ENCODE measurements at regions not wholly inside any gene's neighbourhood (a gene's known extent, or its start where the extent isn't known, plus 50 kb on each side); places are given as distances from the start of the nearest gene placed in this dataset.

DNA sequence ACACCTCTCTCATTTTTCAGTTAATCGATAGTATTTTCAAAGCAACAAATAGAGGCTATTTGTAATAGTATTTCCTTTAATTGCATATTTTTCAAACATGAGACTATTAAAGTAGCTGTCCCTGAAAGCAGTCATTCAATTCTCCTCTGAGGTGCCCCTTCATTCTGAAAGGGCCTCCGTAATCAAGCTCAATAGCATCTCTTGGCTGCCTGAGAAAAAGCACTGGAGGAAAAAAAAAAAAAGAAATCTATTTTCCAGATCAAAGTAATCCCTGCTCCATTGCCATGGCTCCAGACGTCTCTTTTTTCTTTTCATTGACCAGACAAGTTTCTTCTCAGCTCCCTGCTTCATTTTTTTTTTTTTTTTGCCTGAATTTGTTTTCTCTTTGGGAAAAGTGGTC is 154.5 kb upstream of the BLID start:
- Histone ChIP-seq H3K27me3 (ENCODE audit: control insufficient read depth in 1 of 2, insufficient read depth in 2 of 2, low read length in 2 of 2) (no peaks in the 10 kb centered on the region), H3K27ac (ENCODE audit: low read depth, low read length) (no peak overlapping the region), H3K4me1 (ENCODE audit: control insufficient read depth in 1 of 2, insufficient read depth in 2 of 2, low read length in 2 of 2) (no peaks in the 10 kb centered on the region)

DNA sequence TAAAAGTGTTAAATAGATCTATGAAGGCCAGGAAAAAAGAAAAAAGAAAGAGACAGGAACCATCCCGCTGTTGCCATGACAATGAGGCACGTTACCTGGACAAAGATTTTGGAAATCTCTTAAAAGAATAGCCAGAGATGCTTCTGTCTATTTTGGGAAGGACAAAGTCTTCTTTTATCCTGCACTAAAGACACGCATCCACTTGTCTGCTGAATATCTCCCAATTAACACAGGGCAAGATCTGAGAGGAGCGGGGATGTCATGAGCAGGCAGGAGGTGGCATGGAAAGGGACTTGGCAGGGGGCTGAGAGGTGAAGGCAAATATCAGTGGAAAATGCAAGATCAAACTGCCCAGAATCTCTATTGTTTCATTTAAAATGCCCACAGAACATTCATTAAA is 153.8 kb upstream of the BLID start:
- no peaks in the 10 kb centered on the region for H3K9me3 ChIP-seq (ENCODE audit: control insufficient read depth in 1 of 2, low read length in 2 of 2)
- H3K27ac ChIP-seq (ENCODE audit: low read depth, low read length), result no peak overlapping the region
- H3K36me3 ChIP-seq (ENCODE audit: control insufficient read depth in 1 of 2, insufficient read depth in 2 of 2, low read length in 2 of 2), result no peaks in the 10 kb centered on the region
- H3K4me3 ChIP-seq (ENCODE audit: low read depth in 1 of 2, low read length in 2 of 2), result no peak overlapping the region
- H3K9ac ChIP-seq (ENCODE audit: low read depth in 1 of 2, low read length in 2 of 2), result no peak overlapping the region
- H3K27me3 ChIP-seq (ENCODE audit: control insufficient read depth in 1 of 2, insufficient read depth in 2 of 2, low read length in 2 of 2), result no peaks in the 10 kb centered on the region
- H3K4me1 ChIP-seq (ENCODE audit: control insufficient read depth in 1 of 2, insufficient read depth in 2 of 2, low read length in 2 of 2), result no peaks in the 10 kb centered on the region

More for the DNA sequence above, 154.5 kb upstream of the BLID start:
- no peak overlapping the region for H3K4me3 ChIP-seq (ENCODE audit: low read depth in 1 of 2, low read length in 2 of 2)
- no peaks in the 10 kb centered on the region for H3K36me3 ChIP-seq (ENCODE audit: control insufficient read depth in 1 of 2, insufficient read depth in 2 of 2, low read length in 2 of 2)
- H3K9me3 ChIP-seq (ENCODE audit: control insufficient read depth in 1 of 2, low read length in 2 of 2), result no peaks in the 10 kb centered on the region
- H3K9ac ChIP-seq (ENCODE audit: low read depth in 1 of 2, low read length in 2 of 2), result no peak overlapping the region

DNA sequence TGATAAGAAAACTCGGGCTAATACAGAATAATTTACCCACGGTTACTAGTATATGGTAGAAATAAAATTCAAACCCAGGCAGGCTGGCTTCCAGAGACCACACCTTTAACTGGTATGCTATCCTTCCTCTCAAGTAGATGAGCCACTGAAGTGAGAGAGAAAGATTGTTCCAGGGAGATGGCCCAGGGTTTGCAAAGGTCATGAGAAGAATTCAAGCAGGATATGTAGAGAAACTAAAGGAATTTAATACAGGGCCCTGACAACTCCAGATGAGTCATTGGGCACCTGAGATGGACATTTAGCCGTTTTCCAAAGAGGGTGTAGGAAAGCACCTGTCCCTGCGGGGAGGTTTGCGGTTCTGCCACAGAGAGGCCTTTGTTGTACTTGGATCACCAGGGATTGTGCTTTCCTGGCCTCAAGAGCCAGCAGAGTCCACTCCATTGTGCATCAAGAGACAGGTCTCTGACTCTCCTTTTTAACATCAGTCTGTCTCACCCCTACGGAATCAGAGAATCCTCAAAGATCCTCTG is 152.7 kb upstream of the BLID start:
- no peak overlapping the region for H3K4me3 ChIP-seq (ENCODE audit: low read depth in 1 of 2, low read length in 2 of 2)
- no peaks in the 10 kb centered on the region for H3K36me3 ChIP-seq (ENCODE audit: control insufficient read depth in 1 of 2, insufficient read depth in 2 of 2, low read length in 2 of 2)
- H3K9me3 ChIP-seq (ENCODE audit: control insufficient read depth in 1 of 2, low read length in 2 of 2), result no peaks in the 10 kb centered on the region
- H3K27me3 ChIP-seq (ENCODE audit: control insufficient read depth in 1 of 2, insufficient read depth in 2 of 2, low read length in 2 of 2), result no peaks in the 10 kb centered on the region
- no peaks in the 10 kb centered on the region for H3K4me1 ChIP-seq (ENCODE audit: control insufficient read depth in 1 of 2, insufficient read depth in 2 of 2, low read length in 2 of 2)
- H3K27ac ChIP-seq (ENCODE audit: low read depth, low read length), result no peak overlapping the region
- no peak overlapping the region for H3K9ac ChIP-seq (ENCODE audit: low read depth in 1 of 2, low read length in 2 of 2)

DNA sequence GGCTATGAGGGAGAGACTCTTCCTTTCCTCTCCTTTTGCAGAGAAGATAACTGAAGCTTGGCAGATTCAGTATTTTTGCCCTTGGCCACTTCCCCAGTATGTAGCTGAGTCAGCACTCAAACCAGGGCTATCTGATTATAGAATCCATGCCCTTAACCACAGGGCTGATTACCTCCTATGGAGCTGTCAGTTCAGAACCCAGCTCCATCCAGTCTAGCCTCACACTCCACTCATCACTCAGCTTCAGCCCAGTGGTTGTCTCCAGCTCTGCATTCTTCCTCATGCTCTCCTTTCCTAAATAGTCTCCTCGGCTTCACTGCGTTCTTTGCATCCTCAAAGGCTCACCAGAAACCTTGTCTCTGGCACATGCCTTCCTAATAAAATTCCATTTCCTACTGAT is 151.6 kb upstream of the BLID start:
- H3K9ac ChIP-seq (ENCODE audit: low read depth in 1 of 2, low read length in 2 of 2), result no peak overlapping the region
- H3K27ac ChIP-seq (ENCODE audit: low read depth, low read length), result no peak overlapping the region
- H3K9me3 ChIP-seq (ENCODE audit: control insufficient read depth in 1 of 2, low read length in 2 of 2), result no peaks in the 10 kb centered on the region
- no peaks in the 10 kb centered on the region for H3K4me1 ChIP-seq (ENCODE audit: control insufficient read depth in 1 of 2, insufficient read depth in 2 of 2, low read length in 2 of 2)
- no peak overlapping the region for H3K4me3 ChIP-seq (ENCODE audit: low read depth in 1 of 2, low read length in 2 of 2)
- no peaks in the 10 kb centered on the region for H3K27me3 ChIP-seq (ENCODE audit: control insufficient read depth in 1 of 2, insufficient read depth in 2 of 2, low read length in 2 of 2)
- no peaks in the 10 kb centered on the region for H3K36me3 ChIP-seq (ENCODE audit: control insufficient read depth in 1 of 2, insufficient read depth in 2 of 2, low read length in 2 of 2)

DNA sequence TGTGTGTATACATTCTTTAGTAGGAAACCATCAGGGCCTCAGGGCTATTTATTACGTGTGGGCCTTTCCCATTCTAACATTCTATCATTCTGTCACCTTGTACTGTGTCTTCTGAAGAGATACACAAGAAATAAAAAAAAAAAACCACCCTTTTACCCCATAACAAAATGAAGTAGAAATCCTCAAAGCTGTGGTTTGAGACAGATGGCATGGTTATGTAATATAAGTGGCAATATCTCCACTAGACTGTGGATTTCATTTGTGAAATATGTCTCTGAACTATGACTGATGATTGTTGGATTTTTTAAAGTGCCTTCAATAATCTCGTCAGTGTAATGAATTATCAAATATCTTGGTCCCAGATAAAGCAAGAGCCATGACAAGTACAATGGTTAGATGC is 150.0 kb upstream of the BLID start:
- no peaks in the 10 kb centered on the region for H3K9me3 ChIP-seq (ENCODE audit: control insufficient read depth in 1 of 2, low read length in 2 of 2)
- H3K27ac ChIP-seq (ENCODE audit: low read depth, low read length), result no peak overlapping the region
- no peak overlapping the region for H3K4me3 ChIP-seq (ENCODE audit: low read depth in 1 of 2, low read length in 2 of 2)
- H3K4me1 ChIP-seq (ENCODE audit: control insufficient read depth in 1 of 2, insufficient read depth in 2 of 2, low read length in 2 of 2), result no peaks in the 10 kb centered on the region
- no peaks in the 10 kb centered on the region for H3K27me3 ChIP-seq (ENCODE audit: control insufficient read depth in 1 of 2, insufficient read depth in 2 of 2, low read length in 2 of 2)
- no peak overlapping the region for H3K9ac ChIP-seq (ENCODE audit: low read depth in 1 of 2, low read length in 2 of 2)
- H3K36me3 ChIP-seq (ENCODE audit: control insufficient read depth in 1 of 2, insufficient read depth in 2 of 2, low read length in 2 of 2), result no peaks in the 10 kb centered on the region

DNA sequence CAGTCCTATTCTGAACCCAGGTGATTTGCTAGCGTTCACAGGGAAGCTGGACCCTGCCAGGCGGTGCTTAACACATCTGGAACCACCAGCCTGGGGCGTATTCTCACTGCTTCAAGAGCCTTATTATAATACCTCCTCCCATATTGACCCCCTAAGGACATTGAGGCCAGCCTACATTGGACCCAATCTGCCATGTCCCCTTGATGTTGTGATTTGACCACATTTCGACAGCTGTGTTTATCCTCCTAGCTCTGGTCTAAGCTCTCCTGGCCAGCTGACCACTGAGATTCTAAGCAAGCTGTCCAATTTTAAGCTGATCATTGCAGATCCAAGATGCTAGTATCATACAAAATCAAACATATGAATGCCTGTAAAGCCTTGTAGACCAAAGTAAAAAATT is 148.1 kb upstream of the BLID start:
- H3K27me3 ChIP-seq (ENCODE audit: control insufficient read depth in 1 of 2, insufficient read depth in 2 of 2, low read length in 2 of 2), result no peaks in the 10 kb centered on the region

DNA sequence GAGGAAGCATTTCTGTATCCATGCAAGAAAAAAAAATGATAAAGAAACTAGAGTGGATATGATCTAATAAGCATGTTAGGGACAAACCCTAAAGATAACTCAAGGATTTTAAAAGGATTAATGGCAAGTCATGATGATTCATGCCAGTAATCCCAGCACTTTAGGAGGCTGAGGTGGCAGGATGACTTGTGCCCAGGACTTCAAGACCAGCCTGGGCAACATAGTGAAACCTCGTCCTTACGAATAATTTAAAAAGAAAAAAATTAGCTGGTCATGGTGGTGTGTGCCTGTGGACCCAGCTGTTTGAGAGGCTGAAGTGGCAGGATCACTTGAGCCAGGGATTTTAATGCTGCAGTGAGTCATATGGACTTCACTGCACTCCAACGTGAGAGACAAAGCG is 145.5 kb upstream of the BLID start:
- Histone ChIP-seq H3K36me3 (ENCODE audit: control insufficient read depth in 1 of 2, insufficient read depth in 2 of 2, low read length in 2 of 2) (no peaks in the 10 kb centered on the region), H3K9ac (ENCODE audit: low read depth in 1 of 2, low read length in 2 of 2) (no peak overlapping the region), H3K9me3 (ENCODE audit: control insufficient read depth in 1 of 2, low read length in 2 of 2) (no peaks in the 10 kb centered on the region), H3K27me3 (ENCODE audit: control insufficient read depth in 1 of 2, insufficient read depth in 2 of 2, low read length in 2 of 2) (no peaks in the 10 kb centered on the region), H3K4me1 (ENCODE audit: control insufficient read depth in 1 of 2, insufficient read depth in 2 of 2, low read length in 2 of 2) (no peaks in the 10 kb centered on the region), H3K27ac (ENCODE audit: low read depth, low read length) (no peak overlapping the region), H3K4me3 (ENCODE audit: low read depth in 1 of 2, low read length in 2 of 2) (no peak overlapping the region)

More for the DNA sequence above, 148.1 kb upstream of the BLID start:
- Histone ChIP-seq H3K9me3 (ENCODE audit: control insufficient read depth in 1 of 2, low read length in 2 of 2) (no peaks in the 10 kb centered on the region), H3K4me1 (ENCODE audit: control insufficient read depth in 1 of 2, insufficient read depth in 2 of 2, low read length in 2 of 2) (no peaks in the 10 kb centered on the region), H3K27ac (ENCODE audit: low read depth, low read length) (no peak overlapping the region), H3K36me3 (ENCODE audit: control insufficient read depth in 1 of 2, insufficient read depth in 2 of 2, low read length in 2 of 2) (no peaks in the 10 kb centered on the region), H3K9ac (ENCODE audit: low read depth in 1 of 2, low read length in 2 of 2) (no peak overlapping the region), H3K4me3 (ENCODE audit: low read depth in 1 of 2, low read length in 2 of 2) (no peak overlapping the region)

DNA sequence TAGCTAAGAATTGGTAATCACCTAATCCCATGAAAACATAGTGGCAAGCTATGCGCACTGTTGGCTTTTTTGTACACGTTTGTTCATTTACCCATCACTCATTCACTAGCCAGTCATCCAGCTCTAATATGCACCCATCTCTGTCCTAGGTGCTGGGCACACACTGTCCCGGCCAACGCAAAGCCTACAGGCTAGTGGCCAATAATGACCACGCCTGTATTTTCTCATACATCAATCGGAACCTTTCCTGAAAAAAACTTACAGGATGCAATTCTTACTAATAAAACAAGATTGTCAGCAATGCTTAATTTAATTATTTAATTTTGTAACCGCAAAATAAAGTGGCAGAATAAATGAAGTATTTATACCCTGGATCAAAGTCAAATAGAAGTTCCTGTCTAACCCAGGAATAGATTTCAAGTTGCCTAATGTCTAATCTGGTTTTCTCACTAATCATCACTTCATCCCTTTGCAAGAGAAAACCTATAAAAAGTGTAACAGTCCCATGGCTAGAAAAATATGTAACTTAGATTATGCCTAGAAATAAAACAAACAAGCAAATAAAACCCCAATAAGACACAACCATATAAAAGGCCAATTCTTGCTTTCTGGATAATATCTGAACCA is 143.3 kb upstream of the BLID start:
- H3K27me3 ChIP-seq (ENCODE audit: control insufficient read depth in 1 of 2, insufficient read depth in 2 of 2, low read length in 2 of 2), result no peaks in the 10 kb centered on the region
- no peaks in the 10 kb centered on the region for H3K9me3 ChIP-seq (ENCODE audit: control insufficient read depth in 1 of 2, low read length in 2 of 2)
- H3K36me3 ChIP-seq (ENCODE audit: control insufficient read depth in 1 of 2, insufficient read depth in 2 of 2, low read length in 2 of 2), result no peaks in the 10 kb centered on the region
- H3K4me3 ChIP-seq (ENCODE audit: low read depth in 1 of 2, low read length in 2 of 2), result no peak overlapping the region
- no peak overlapping the region for H3K27ac ChIP-seq (ENCODE audit: low read depth, low read length)
- no peaks in the 10 kb centered on the region for H3K4me1 ChIP-seq (ENCODE audit: control insufficient read depth in 1 of 2, insufficient read depth in 2 of 2, low read length in 2 of 2)
- H3K9ac ChIP-seq (ENCODE audit: low read depth in 1 of 2, low read length in 2 of 2), result no peak overlapping the region

DNA sequence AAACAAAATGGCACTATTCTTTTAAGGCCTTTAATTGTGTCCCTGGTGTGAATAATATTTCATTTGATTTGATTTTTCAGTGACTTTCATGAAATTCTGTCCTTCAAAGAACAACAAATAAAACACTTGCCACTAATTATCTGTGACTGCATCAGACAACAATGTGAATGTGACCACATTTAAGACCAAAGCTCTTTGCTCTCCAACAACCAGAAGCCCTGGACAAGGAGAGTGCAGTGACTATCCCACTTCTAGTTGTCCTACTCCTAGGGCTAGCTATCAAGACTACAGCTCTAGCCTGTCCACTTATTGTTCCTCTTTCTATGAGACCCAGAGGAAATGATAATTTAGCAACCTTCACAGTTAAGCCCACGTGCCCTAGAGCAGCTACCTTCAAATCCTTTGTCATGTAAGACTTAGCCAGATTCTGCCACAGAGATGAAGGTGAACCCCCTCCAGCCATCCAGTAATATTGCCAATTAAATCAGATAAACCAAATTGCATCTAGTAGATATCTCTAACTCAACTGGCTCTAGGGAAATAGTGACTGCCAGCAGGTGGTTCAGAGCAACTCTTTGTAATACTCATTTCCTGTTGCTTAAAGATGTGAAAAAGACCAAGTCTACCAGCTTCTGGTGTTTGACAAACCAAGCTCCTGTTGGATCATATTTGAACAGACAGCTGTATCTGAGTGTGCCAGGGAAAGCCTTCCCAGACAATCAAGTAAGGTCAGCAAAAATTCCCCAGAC is 142.6 kb upstream of the BLID start:
- Histone ChIP-seq H3K4me3 (ENCODE audit: low read depth in 1 of 2, low read length in 2 of 2) (no peak overlapping the region), H3K4me1 (ENCODE audit: control insufficient read depth in 1 of 2, insufficient read depth in 2 of 2, low read length in 2 of 2) (no peaks in the 10 kb centered on the region), H3K36me3 (ENCODE audit: control insufficient read depth in 1 of 2, insufficient read depth in 2 of 2, low read length in 2 of 2) (no peaks in the 10 kb centered on the region), H3K9ac (ENCODE audit: low read depth in 1 of 2, low read length in 2 of 2) (no peak overlapping the region), H3K27me3 (ENCODE audit: control insufficient read depth in 1 of 2, insufficient read depth in 2 of 2, low read length in 2 of 2) (no peaks in the 10 kb centered on the region), H3K9me3 (ENCODE audit: control insufficient read depth in 1 of 2, low read length in 2 of 2) (no peaks in the 10 kb centered on the region), H3K27ac (ENCODE audit: low read depth, low read length) (no peak overlapping the region)

DNA sequence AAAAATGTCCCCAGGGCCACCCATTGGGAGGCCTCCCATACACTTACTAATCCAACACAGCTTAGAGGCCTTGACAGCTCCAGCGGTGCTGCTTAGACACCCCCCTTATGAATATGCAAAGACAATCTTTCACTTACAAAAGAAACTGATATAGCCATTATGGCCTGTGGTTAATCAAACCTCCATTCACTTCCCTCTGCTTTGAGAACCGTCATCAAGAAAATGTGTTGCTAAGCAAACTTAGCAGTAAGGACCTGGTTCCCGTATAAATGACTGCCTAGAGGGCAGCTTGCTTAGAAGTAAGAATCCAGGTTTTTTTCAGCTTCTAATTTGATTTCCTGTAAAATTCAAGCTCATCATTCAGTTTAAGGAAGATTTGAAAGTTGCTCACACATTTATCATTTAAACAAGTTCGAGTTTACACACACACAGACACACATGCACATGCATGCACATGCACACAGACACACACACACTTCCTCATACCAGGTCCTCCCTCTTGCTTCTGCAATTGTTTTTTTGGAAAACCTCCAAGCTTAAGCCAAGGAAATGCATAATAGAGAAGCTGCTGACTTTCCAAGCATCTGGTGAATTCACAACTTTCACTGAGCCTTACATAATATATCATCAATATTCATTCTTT is 137.7 kb upstream of the BLID start:
- H3K27me3 ChIP-seq (ENCODE audit: control insufficient read depth in 1 of 2, insufficient read depth in 2 of 2, low read length in 2 of 2), result no peaks in the 10 kb centered on the region
- H3K9me3 ChIP-seq (ENCODE audit: control insufficient read depth in 1 of 2, low read length in 2 of 2), result no peaks in the 10 kb centered on the region
- no peaks in the 10 kb centered on the region for H3K4me1 ChIP-seq (ENCODE audit: control insufficient read depth in 1 of 2, insufficient read depth in 2 of 2, low read length in 2 of 2)
- H3K27ac ChIP-seq (ENCODE audit: low read depth, low read length), result no peak overlapping the region
- no peaks in the 10 kb centered on the region for H3K36me3 ChIP-seq (ENCODE audit: control insufficient read depth in 1 of 2, insufficient read depth in 2 of 2, low read length in 2 of 2)
- H3K9ac ChIP-seq (ENCODE audit: low read depth in 1 of 2, low read length in 2 of 2), result no peak overlapping the region
- no peak overlapping the region for H3K4me3 ChIP-seq (ENCODE audit: low read depth in 1 of 2, low read length in 2 of 2)
